Activated CD4-positive, alpha-beta memory T cell treated with anti-CD3 and anti-CD28 coated beads, Interleukin-2, amount 10 ng/mL, durations not matched to agents 7 days and 5 days (primary cell): ENCODE measurements at regions not wholly inside any gene's neighbourhood (a gene's known extent, or its start where the extent isn't known, plus 50 kb on each side); places are given as distances from the start of the nearest gene placed in this dataset.

Source experiments
- CTCF ChIA-PET: fragments of 350-600 bp; sonication (Branson Sonifier 250); formaldehyde crosslinking; loops from one replicate; lab custom pipeline; 2021; ENCODE audit warnings: antibody characterized with exemption, inconsistent platforms; lab: Charles Lee
- POLR2A ChIA-PET: fragments of 350-600 bp; sonication (Branson Sonifier 250); formaldehyde crosslinking; loops from one replicate; lab custom pipeline; 2021; ENCODE audit warnings: antibody characterized with exemption; lab: Charles Lee
- DNase-seq: peaks from one replicate; pipeline ENCODE4 v3.0.0-alpha.2; 2020
- H3K27ac Mint-ChIP-seq: one replicate; pipeline ENCODE4 v1.8.0; 2021; ENCODE audit warnings: mild to moderate bottlenecking, mixed read lengths
- H3K27me3 Mint-ChIP-seq: one replicate; pipeline ENCODE4 v1.8.0; 2021; ENCODE audit warnings: mixed read lengths
- H3K36me3 Mint-ChIP-seq: one replicate; pipeline ENCODE4 v1.8.0; 2021; ENCODE audit warnings: low read depth, mixed read lengths
- H3K4me1 Mint-ChIP-seq: one replicate; pipeline ENCODE4 v1.8.0; 2021; ENCODE audit warnings: mixed read lengths
- H3K4me3 Mint-ChIP-seq: one replicate; pipeline ENCODE4 v1.8.0; 2021; ENCODE audit warnings: mild to moderate bottlenecking, mixed read lengths
- H3K9me3 Mint-ChIP-seq: one replicate; pipeline ENCODE4 v1.8.0; 2021; ENCODE audit warnings: mixed read lengths

DNA sequence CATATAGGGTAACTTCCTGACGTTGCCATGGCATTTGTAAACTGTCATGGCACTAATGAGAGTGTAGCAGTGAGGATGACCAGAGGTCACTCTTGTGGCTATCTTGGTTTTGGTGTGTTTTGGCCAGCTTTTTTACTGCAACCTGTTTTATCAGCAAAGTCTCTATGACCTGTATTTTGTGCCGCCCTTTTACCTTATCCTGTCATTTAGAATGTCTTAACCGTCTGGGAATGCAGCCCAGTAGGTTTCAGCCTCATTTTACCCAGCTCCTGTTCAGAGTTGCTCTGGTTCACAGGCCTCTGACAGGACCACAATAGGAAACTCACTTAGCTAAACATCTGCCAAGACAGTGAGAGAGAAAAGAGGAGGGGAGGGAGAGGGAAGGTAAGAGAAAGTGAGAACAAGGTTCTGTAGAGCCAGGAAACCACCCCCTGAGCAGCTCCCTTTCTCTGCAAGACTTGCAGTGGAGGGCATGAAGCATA lies 64.8 kb upstream of the PLEKHG3 start:
- Mint-ChIP-seq H3K36me3 (no peaks in the 10 kb centered on the region), H3K4me3 (no peak overlapping the region), H3K27me3 (peaks cover 27% of the 10 kb centered on the region), H3K4me1 (peaks cover 5% of the 10 kb centered on the region), H3K9me3 (no peaks in the 10 kb centered on the region), H3K27ac (no peak overlapping the region)
- ChIA-PET POLR2A (interaction anchor here (0.6 kb wide), 1 partner anchor 203 kb away, joined by 3 read pairs; no protein-coding TSS in a partner anchor), CTCF (interaction anchor here (0.9 to 1.4 kb wide), 3 partner anchors 15 to 295 kb away, joined by 3 to 4 read pairs (median 3); no protein-coding TSS in a partner anchor)
- DNase-seq: no peak

DNA sequence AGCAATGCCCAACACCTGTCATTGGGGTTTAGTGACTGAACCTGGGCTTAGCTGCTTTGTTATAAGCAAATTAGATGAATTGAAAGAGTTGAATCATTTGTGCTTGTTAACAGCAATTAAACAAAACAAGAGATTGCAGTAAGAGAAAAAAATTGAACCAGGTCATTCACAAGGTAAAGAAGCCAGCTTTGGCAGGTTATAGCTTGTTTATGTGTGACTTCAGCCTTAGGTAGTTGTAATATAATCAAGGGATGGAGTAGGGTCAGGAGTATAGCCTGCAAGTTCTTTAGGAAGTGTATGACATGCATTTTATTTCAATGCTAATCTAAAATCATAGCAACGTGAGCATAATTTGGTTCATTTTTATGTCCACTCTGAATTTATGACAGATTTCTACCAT lies 63.4 kb upstream of the PLEKHG3 start:
- ChIA-PET CTCF (interaction anchor here (1.0 kb wide), 1 partner anchor 11 kb away, joined by 6 read pairs; no protein-coding TSS in a partner anchor), POLR2A (no interaction called here)

GRCh38 chr14:64641760-64642159 lies 62.5 kb upstream of the PLEKHG3 start:
- Mint-ChIP-seq H3K4me1 (peaks cover 3% of the 10 kb centered on the region), H3K4me3 (no peak overlapping the region), H3K27me3 (peaks cover 28% of the 10 kb centered on the region), H3K36me3 (no peaks in the 10 kb centered on the region), H3K27ac (no peak overlapping the region), H3K9me3 (no peaks in the 10 kb centered on the region)
- ChIA-PET CTCF (interaction anchor here (1.1 kb wide), 1 partner anchor 101 kb away, joined by 3 read pairs; the partner anchor contains the start of gene HSPA2), POLR2A (no interaction called here)
- DNase-seq: no peak

More for the DNA sequence above, 63.4 kb upstream of the PLEKHG3 start:
- no peaks in the 10 kb centered on the region for H3K9me3 Mint-ChIP-seq
- peaks cover 27% of the 10 kb centered on the region for H3K27me3 Mint-ChIP-seq
- no peak overlapping the region for H3K4me3 Mint-ChIP-seq
- H3K36me3 Mint-ChIP-seq: no peaks in the 10 kb centered on the region
- peaks cover 5% of the 10 kb centered on the region for H3K4me1 Mint-ChIP-seq
- DNase-seq: no peak
- H3K27ac Mint-ChIP-seq: no peak overlapping the region

- no peak overlapping the region for H3K4me3 Mint-ChIP-seq
- H3K9me3 Mint-ChIP-seq: no peaks in the 10 kb centered on the region
- ChIA-PET CTCF (interaction anchor here (1.3 to 1.7 kb wide), 3 partner anchors 15 to 248 kb away, joined by 3 to 5 read pairs (median 5); partner anchors contain the start of gene HSPA2), POLR2A (no interaction called here)
- no peaks in the 10 kb centered on the region for H3K4me1 Mint-ChIP-seq
- H3K27ac Mint-ChIP-seq: no peak overlapping the region
- no peaks in the 10 kb centered on the region for H3K36me3 Mint-ChIP-seq
- DNase-seq: no peak
- peaks cover 21% of the 10 kb centered on the region for H3K27me3 Mint-ChIP-seq
These were observed 60.5 kb upstream of the PLEKHG3 start for GRCh38 chr14:64643709-64644108.

GRCh38 chr14:64644629-64645028 lies 59.6 kb upstream of the PLEKHG3 start:
- no peak overlapping the region for H3K4me3 Mint-ChIP-seq
- no peak for DNase-seq
- ChIA-PET CTCF (no interaction called here), POLR2A (no interaction called here)
- H3K4me1 Mint-ChIP-seq: no peaks in the 10 kb centered on the region
- H3K27me3 Mint-ChIP-seq: peaks cover 20% of the 10 kb centered on the region
- no peaks in the 10 kb centered on the region for H3K36me3 Mint-ChIP-seq
- H3K27ac Mint-ChIP-seq: no peak overlapping the region
- H3K9me3 Mint-ChIP-seq: no peaks in the 10 kb centered on the region

DNA sequence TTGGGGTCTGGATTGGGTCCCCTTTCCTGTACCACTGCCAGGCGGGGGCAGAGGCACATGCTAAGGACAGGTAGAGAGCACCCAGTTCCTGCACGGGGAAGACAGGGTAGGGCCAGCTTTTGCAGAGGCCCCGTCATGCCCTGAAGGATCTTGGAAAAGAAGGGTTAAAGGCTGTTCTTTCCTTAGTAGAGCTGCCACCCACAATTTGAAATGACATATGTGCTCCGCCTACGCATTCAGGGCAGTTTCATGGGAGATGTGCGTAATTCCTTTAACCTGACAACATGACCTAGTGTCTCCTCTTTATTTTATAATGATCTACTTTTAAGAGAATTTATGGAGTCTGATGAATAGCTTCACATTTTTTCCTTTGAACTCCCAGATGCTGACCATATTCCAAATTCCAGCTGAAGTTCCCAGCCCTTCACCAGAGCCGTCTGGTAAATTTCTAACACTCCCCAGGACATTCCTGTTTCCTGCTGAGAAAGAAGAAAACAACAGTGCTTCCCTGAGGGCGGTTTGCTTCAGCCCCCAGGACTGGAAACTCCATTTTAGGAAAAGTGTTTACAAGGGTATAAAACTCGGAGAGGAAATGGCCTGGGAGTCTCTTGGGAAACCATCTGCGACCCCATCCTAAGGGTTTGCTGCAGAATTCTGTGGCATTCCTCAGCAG lies 58.9 kb upstream of the PLEKHG3 start:
- Mint-ChIP-seq H3K36me3 (no peaks in the 10 kb centered on the region), H3K27ac (no peak overlapping the region), H3K9me3 (no peaks in the 10 kb centered on the region), H3K4me3 (no peak overlapping the region), H3K27me3 (peaks cover 25% of the 10 kb centered on the region), H3K4me1 (no peaks in the 10 kb centered on the region)
- ChIA-PET CTCF (interaction anchor here (1.2 kb wide), 1 partner anchor 8 kb away, joined by 4 read pairs; no protein-coding TSS in a partner anchor), POLR2A (no interaction called here)
- no peak for DNase-seq

GRCh38 chr14:64646103-64646502 lies 58.1 kb upstream of the PLEKHG3 start:
- ChIA-PET CTCF (interaction anchor here (1.2 kb wide), 1 partner anchor 9 kb away, joined by 4 read pairs; no protein-coding TSS in a partner anchor), POLR2A (no interaction called here)
- no peak overlapping the region for H3K27ac Mint-ChIP-seq
- H3K9me3 Mint-ChIP-seq: no peaks in the 10 kb centered on the region
- no peaks in the 10 kb centered on the region for H3K4me1 Mint-ChIP-seq
- H3K4me3 Mint-ChIP-seq: no peak overlapping the region
- no peaks in the 10 kb centered on the region for H3K36me3 Mint-ChIP-seq
- H3K27me3 Mint-ChIP-seq: peaks cover 22% of the 10 kb centered on the region
- no peak for DNase-seq

DNA sequence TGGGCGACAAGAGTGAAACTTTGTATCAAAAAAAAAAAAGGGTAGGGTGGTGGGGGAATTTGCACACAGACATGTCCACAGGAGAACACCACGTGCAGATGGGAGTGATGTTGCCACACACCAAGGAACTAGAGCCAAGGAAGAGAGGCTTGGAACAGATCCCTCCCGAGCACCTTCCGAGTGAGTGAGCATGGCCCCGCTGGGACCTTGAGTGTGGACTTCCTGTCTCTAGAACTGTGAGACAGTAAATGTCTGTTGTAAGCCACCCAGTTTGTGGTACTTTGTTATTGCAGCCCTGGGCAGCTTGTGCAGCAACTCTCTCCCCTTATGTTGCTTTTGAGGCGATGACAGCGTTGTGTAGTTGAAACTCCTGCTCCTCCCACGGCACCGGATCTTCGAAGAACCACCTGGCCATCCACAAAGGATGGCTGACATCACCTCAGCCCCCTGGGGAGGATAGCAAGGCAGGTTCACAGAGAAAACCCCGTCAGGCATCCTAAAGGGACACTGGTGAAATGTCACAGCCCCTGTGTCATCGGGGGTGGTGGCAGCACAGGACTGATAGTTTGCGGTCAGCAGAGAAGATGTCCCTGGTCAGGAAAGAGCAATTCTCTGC lies 54.7 kb upstream of the PLEKHG3 start:
- DNase-seq: no peak
- H3K27ac Mint-ChIP-seq: no peak overlapping the region
- peaks cover 9% of the 10 kb centered on the region for H3K4me1 Mint-ChIP-seq
- peaks cover 19% of the 10 kb centered on the region for H3K27me3 Mint-ChIP-seq
- no peak overlapping the region for H3K4me3 Mint-ChIP-seq
- POLR2A ChIA-PET: no interaction called here
- no peaks in the 10 kb centered on the region for H3K36me3 Mint-ChIP-seq
- no peaks in the 10 kb centered on the region for H3K9me3 Mint-ChIP-seq
- CTCF ChIA-PET: interaction anchor here (3.2 kb wide), 1 partner anchor 13 kb away, joined by 10 read pairs; no protein-coding TSS in a partner anchor

GRCh38 chr14:64653900-64654245 lies 50.4 kb upstream of the PLEKHG3 start:
- no peak overlapping the region for H3K4me3 Mint-ChIP-seq
- no peaks in the 10 kb centered on the region for H3K9me3 Mint-ChIP-seq
- ChIA-PET POLR2A (no interaction called here), CTCF (interaction anchor here (1.1 to 1.6 kb wide), 2 partner anchors 14 to 238 kb away, joined by 3 read pairs; no protein-coding TSS in a partner anchor)
- peaks cover 23% of the 10 kb centered on the region for H3K27me3 Mint-ChIP-seq
- H3K4me1 Mint-ChIP-seq: peaks cover 18% of the 10 kb centered on the region
- no peaks in the 10 kb centered on the region for H3K36me3 Mint-ChIP-seq
- no peak for DNase-seq
- no peak overlapping the region for H3K27ac Mint-ChIP-seq

DNA sequence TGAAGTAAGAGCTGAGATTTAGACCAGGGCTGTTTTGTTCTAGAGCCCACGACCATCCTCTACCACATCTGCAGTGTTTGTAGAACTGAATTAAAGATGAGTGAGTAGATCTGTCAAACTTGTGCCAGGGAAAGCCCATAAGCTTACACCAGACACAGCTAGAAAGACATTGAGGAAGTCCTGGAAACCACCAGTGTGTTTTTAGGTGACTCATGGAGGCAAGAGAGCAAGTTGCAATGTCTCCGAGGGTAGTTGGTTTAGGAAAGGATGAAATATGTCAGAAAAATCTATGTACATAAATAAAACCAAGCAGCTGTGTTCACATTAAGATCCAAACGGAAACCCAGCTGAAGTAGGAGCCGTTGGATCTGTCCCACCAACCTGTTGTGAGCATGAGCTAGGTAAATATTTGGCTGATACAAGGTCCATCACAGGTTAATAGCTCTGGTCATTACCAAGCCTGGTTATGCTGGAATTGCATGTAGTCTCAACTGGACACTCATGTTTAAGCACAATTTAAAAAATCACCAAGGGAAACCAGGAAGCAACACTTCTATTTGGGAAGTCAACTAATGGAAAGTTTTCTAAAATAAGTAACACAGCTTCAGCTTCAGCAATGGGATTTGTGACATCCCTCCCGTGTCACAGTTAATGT lies 49.9 kb upstream of the PLEKHG3 start:
- CTCF ChIA-PET: interaction anchor here (1.1 to 1.6 kb wide), 3 partner anchors 15 to 238 kb away, joined by 3 read pairs; no protein-coding TSS in a partner anchor
- Mint-ChIP-seq H3K4me3 (no peak overlapping the region), H3K36me3 (no peaks in the 10 kb centered on the region), H3K9me3 (no peaks in the 10 kb centered on the region), H3K27me3 (peaks cover 27% of the 10 kb centered on the region), H3K27ac (no peak overlapping the region), H3K4me1 (peaks cover 23% of the 10 kb centered on the region)
- POLR2A ChIA-PET: interaction anchor here (0.6 kb wide), 1 partner anchor 171 kb away, joined by 3 read pairs; no protein-coding TSS in a partner anchor
- no peak for DNase-seq
